H9 (cell line): ENCODE measurements at regions not wholly inside any gene's neighbourhood (a gene's known extent, or its start where the extent isn't known, plus 50 kb on each side); places are given as distances from the start of the nearest gene placed in this dataset.

ENCODE experiments used
- DNase-seq: peaks from one replicate; pipeline ENCODE4 v3.0.0-alpha.2; 2017
- H2AFZ ChIP-seq: one replicate; pipeline ENCODE4 v1.6.1; 2013; ENCODE audit warnings: mild to moderate bottlenecking, low read length, control low read depth, moderate library complexity
- H2AK5ac ChIP-seq: 2 replicates; pipeline ENCODE4 v1.6.1; 2013; ENCODE audit warnings: low read length, control low read depth, mixed read lengths; ENCODE audit not compliant: insufficient read length
- H2BK120ac ChIP-seq: one replicate; pipeline ENCODE4 v1.6.1; 2013; ENCODE audit warnings: low read depth, mild to moderate bottlenecking, low read length, control low read depth, inconsistent platforms; ENCODE audit not compliant: poor library complexity, severe bottlenecking
- H2BK12ac ChIP-seq: 2 replicates; pipeline ENCODE4 v1.6.1; 2013; ENCODE audit warnings: low read length, control low read depth, mixed read lengths, low read depth; ENCODE audit not compliant: insufficient read length
- H2BK15ac ChIP-seq: 2 replicates; pipeline ENCODE4 v1.6.1; 2013; ENCODE audit warnings: low read depth, low read length, control low read depth
- H2BK20ac ChIP-seq: one replicate; pipeline ENCODE4 v1.6.1; 2013; ENCODE audit warnings: low read depth, mild to moderate bottlenecking, low read length, control low read depth, inconsistent platforms; ENCODE audit not compliant: poor library complexity, severe bottlenecking
- H2BK5ac ChIP-seq: 2 replicates; pipeline ENCODE4 v1.6.1; 2013; ENCODE audit warnings: low read length, control low read depth, mixed read lengths; ENCODE audit not compliant: insufficient read length
- H3K14ac ChIP-seq: 2 replicates; pipeline ENCODE4 v1.6.1; 2013; ENCODE audit warnings: low read length, control low read depth; ENCODE audit not compliant: insufficient read depth
- H3K18ac ChIP-seq: 2 replicates; pipeline ENCODE4 v1.6.1; 2013; ENCODE audit warnings: low read depth, mild to moderate bottlenecking, mixed read lengths, low read length, control low read depth; ENCODE audit not compliant: insufficient read length
- H3K23ac ChIP-seq: 2 replicates; pipeline ENCODE4 v1.6.1; 2013; ENCODE audit warnings: low read length, control low read depth, mixed read lengths, low read depth; ENCODE audit not compliant: insufficient read length
- H3K23me2 ChIP-seq: 2 replicates; pipeline ENCODE4 v1.6.1; 2013; ENCODE audit warnings: low read depth, mild to moderate bottlenecking, mixed read lengths, low read length, control low read depth; ENCODE audit not compliant: insufficient read length, poor library complexity, severe bottlenecking
- H3K27ac ChIP-seq: 2 replicates; pipeline ENCODE4 v1.5.1; 2013; ENCODE audit warnings: low read length, control low read depth, mixed read lengths, low read depth; ENCODE audit not compliant: insufficient read length
- H3K27me3 ChIP-seq: 2 replicates; pipeline ENCODE4 v1.6.1; 2013; ENCODE audit warnings: low read length, control low read depth, inconsistent platforms; ENCODE audit not compliant: insufficient read depth
- H3K4ac ChIP-seq: 2 replicates; pipeline ENCODE4 v1.6.1; 2013; ENCODE audit warnings: low read depth, mild to moderate bottlenecking, control low read depth, inconsistent platforms, low read length, moderate library complexity
- H3K4me1 ChIP-seq: 2 replicates; pipeline ENCODE4 v1.6.1; 2013; ENCODE audit warnings: low read length, control low read depth, inconsistent platforms; ENCODE audit not compliant: insufficient read depth
- H3K4me2 ChIP-seq: 2 replicates; pipeline ENCODE4 v1.6.1; 2013; ENCODE audit warnings: low read length, control low read depth, mixed read lengths; ENCODE audit not compliant: insufficient read length, insufficient read depth
- H3K56ac ChIP-seq: 2 replicates; pipeline ENCODE4 v1.6.1; 2013; ENCODE audit warnings: low read depth, mild to moderate bottlenecking, mixed read lengths, low read length, control low read depth; ENCODE audit not compliant: insufficient read length
- H3K79me1 ChIP-seq: 2 replicates; pipeline ENCODE4 v1.6.1; 2013; ENCODE audit warnings: low read depth, mild to moderate bottlenecking, moderate library complexity, low read length, control low read depth, inconsistent platforms; ENCODE audit not compliant: insufficient read depth, poor library complexity, severe bottlenecking
- H3K79me2 ChIP-seq: 2 replicates; pipeline ENCODE4 v1.6.1; 2013; ENCODE audit warnings: low read length, control low read depth, inconsistent platforms; ENCODE audit not compliant: insufficient read depth
- H3K9ac ChIP-seq: 2 replicates; pipeline ENCODE4 v1.6.1; 2013; ENCODE audit warnings: low read length, control low read depth, mixed read lengths; ENCODE audit not compliant: insufficient read length; ENCODE audit errors: extremely low read depth
- H3K9me3 ChIP-seq: one replicate; pipeline ENCODE4 v1.6.1; 2013; ENCODE audit warnings: low read depth, low read length, inconsistent platforms; ENCODE audit not compliant: control insufficient read depth
- H3T11ph ChIP-seq: one replicate; pipeline ENCODE4 v1.6.1; 2013; ENCODE audit warnings: mild to moderate bottlenecking, low read length, control low read depth, inconsistent platforms
- H4K20me1 ChIP-seq: one replicate; pipeline ENCODE4 v1.6.1; 2013; ENCODE audit not compliant: control insufficient read depth, insufficient read length, insufficient read depth
- H4K5ac ChIP-seq: 2 replicates; pipeline ENCODE4 v1.6.1; 2013; ENCODE audit warnings: low read depth, mild to moderate bottlenecking, mixed read lengths, low read length, control low read depth; ENCODE audit not compliant: insufficient read length
- H4K8ac ChIP-seq: replicated peaks from 2 replicates; pipeline ENCODE4 v1.6.1; 2013; ENCODE audit warnings: low read length, control low read depth, mixed read lengths, low read depth; ENCODE audit not compliant: insufficient read length
- H4K91ac ChIP-seq: 2 replicates; pipeline ENCODE4 v1.6.1; 2013; ENCODE audit warnings: low read depth, mild to moderate bottlenecking, moderate library complexity, mixed read lengths, low read length, control low read depth; ENCODE audit not compliant: insufficient read length
- H3K27ac Mint-ChIP-seq, 3 experiments: 2 replicates in 2 of 3; 3 replicates in 1 of 3; pipeline ENCODE4 v1.8.0; 2020 to 2021; ENCODE audit warnings: mixed read lengths in 3 of 3, mild to moderate bottlenecking in 1 of 3, moderate library complexity in 1 of 3
- H3K27me3 Mint-ChIP-seq: 2 replicates; pipeline ENCODE4 v1.8.0; 2021; ENCODE audit warnings: low read depth, mild to moderate bottlenecking, moderate library complexity, mixed read lengths
- H3K36me3 Mint-ChIP-seq, 3 experiments: 2 replicates in 2 of 3; 3 replicates in 1 of 3; pipeline ENCODE4 v1.8.0; 2020 to 2021; ENCODE audit warnings: low read depth in 3 of 3, mixed read lengths in 3 of 3; ENCODE audit not compliant: insufficient read depth in 1 of 3
- H3K4me1 Mint-ChIP-seq, 2 experiments: 2 replicates each; pipeline ENCODE4 v1.8.0; 2020; ENCODE audit warnings: mixed read lengths in 2 of 2
- H3K4me3 Mint-ChIP-seq, 2 experiments: 2 replicates in 1 of 2; 3 replicates in 1 of 2; pipeline ENCODE4 v1.8.0; 2020 to 2021; ENCODE audit warnings: mild to moderate bottlenecking in 2 of 2, mixed read lengths in 2 of 2, moderate library complexity in 1 of 2
- H3K9me3 Mint-ChIP-seq, 2 experiments: 2 replicates in 1 of 2; 3 replicates in 1 of 2; pipeline ENCODE4 v1.8.0; 2020; ENCODE audit warnings: mild to moderate bottlenecking in 2 of 2, mixed read lengths in 2 of 2, moderate library complexity in 1 of 2
- WGBS: extraction: QIAGEN DNeasy Blood & Tissue Kit; methylation state at CpG from one replicate; pipeline ENCODE4 v1.1.7; 2013; ENCODE audit warnings: missing lambda C conversion rate, low lambda C conversion rate, mixed read lengths; ENCODE audit not compliant: insufficient read length; ENCODE audit errors: extremely low coverage; 5-methylcytosine and 5-hydroxymethylcytosine counted together
- TF ChIP-seq, protein P1 (sequence below): fragments of 200-600 bp; sonication (generic); conservative IDR thresholded peaks from 3 replicates; pipeline ENCODE4 v1.8.0; 2021; ENCODE audit warnings: antibody characterized with exemption, mild to moderate bottlenecking

DNA sequence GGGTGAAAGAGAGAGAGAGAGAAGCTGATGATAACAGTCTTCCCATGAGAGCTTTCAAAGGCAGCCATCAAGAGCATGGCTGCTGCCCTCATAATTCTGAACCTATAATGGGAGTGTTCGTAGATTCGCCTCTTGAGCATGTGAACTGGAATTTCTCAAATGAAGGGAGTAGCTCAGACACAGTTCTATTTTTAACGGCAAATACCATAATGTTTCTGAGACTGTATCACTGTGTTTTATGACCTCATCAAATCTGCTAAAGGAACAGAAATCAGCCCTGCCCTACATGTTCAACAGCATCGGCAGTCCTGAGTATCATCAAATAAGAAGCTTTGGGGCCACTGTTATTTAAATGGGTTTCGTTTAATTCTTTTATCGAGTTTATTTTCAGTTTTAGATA, 645.6 kb downstream of the GALR1 start:
- WGBS: no CpG with 5 or more reads among the region's 6 CpGs
- Histone ChIP-seq H3K14ac (no peak overlapping the region), H3K18ac (no peak overlapping the region), H4K5ac (no peak overlapping the region), H4K20me1 (no peaks in the 10 kb centered on the region), H3T11ph (no peak overlapping the region), H3K23ac (no peak overlapping the region), H2BK120ac (no peak overlapping the region), H4K8ac (no peak overlapping the region), H3K9me3 (no peaks in the 10 kb centered on the region), H3K27me3 (no peaks in the 10 kb centered on the region), H3K79me1 (no peaks in the 10 kb centered on the region), H2BK5ac (no peak overlapping the region), H2BK12ac (no peak overlapping the region), H3K79me2 (no peaks in the 10 kb centered on the region), H2BK15ac (no peak overlapping the region), H3K23me2 (peaks cover 7% of the 10 kb centered on the region), H2AK5ac (no peak overlapping the region), H3K4ac (no peak overlapping the region), H3K4me1 (peaks cover 3% of the 10 kb centered on the region; the same call in 1 of the 2 replicates), H2AFZ (no peak overlapping the region), H2BK20ac (no peak overlapping the region), H4K91ac (no peak overlapping the region), H3K56ac (no peak overlapping the region), H3K9ac (no peak overlapping the region), H3K4me2 (no peak overlapping the region), H3K27ac (no peak overlapping the region)
- TF ChIP-seq, protein P1, sequence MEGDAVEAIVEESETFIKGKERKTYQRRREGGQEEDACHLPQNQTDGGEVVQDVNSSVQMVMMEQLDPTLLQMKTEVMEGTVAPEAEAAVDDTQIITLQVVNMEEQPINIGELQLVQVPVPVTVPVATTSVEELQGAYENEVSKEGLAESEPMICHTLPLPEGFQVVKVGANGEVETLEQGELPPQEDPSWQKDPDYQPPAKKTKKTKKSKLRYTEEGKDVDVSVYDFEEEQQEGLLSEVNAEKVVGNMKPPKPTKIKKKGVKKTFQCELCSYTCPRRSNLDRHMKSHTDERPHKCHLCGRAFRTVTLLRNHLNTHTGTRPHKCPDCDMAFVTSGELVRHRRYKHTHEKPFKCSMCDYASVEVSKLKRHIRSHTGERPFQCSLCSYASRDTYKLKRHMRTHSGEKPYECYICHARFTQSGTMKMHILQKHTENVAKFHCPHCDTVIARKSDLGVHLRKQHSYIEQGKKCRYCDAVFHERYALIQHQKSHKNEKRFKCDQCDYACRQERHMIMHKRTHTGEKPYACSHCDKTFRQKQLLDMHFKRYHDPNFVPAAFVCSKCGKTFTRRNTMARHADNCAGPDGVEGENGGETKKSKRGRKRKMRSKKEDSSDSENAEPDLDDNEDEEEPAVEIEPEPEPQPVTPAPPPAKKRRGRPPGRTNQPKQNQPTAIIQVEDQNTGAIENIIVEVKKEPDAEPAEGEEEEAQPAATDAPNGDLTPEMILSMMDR: no peak
- DNase-seq: no peak
- no peak overlapping the region for H3K4me3 Mint-ChIP-seq
- H3K27ac Mint-ChIP-seq: no peak overlapping the region
- H3K27me3 Mint-ChIP-seq: peaks cover 1% of the 10 kb centered on the region
- peaks cover 0 to 3% of the 10 kb centered on the region in 2 experiments; a peak in 2 of 5 replicates for H3K9me3 Mint-ChIP-seq
- H3K36me3 Mint-ChIP-seq: no peaks in the 10 kb centered on the region
- H3K4me1 Mint-ChIP-seq: peaks cover 54 to 57% of the 10 kb centered on the region in 2 experiments
